ENCODE measurements at regions not wholly inside any gene's neighbourhood (a gene's known extent, or its start where the extent isn't known, plus 50 kb on each side); places are given as distances from the start of the nearest gene placed in this dataset.
"Not testable (repeated sequence)": the region's sequence is repeated elsewhere in the genome, so short reads cannot be mapped to it uniquely, and the experiment has no call there.

GRCh38 chr7:26987338-26987737, 108.5 kb downstream of the HOXA1 start:
- CTCF ChIA-PET: no interaction called here
- POLR2A ChIA-PET: no interaction called here
- no peak for TF ChIP-seq CTCF (IDR thresholded peaks at IDR 0.05; ENCODE audit: control extremely low read depth, extremely low read depth, low read depth, missing control alignments)
- no peak for DNase-seq (ENCODE audit: extremely low spot score)

GRCh38 chr7:26978146-26978545, 113.8 kb upstream of the SKAP2 start:
- no peak for DNase-seq (ENCODE audit: extremely low spot score)
- CTCF ChIA-PET: interaction anchor here (1.1 to 1.8 kb wide), 2 partner anchors 11 to 15 kb away, joined by 4 to 5 read pairs; no protein-coding TSS in a partner anchor
- POLR2A ChIA-PET: no interaction called here
- no peak for TF ChIP-seq CTCF (IDR thresholded peaks at IDR 0.05; ENCODE audit: control extremely low read depth, extremely low read depth, low read depth, missing control alignments)

GRCh38 chr7:26976840-26977239, 112.5 kb upstream of the SKAP2 start:
- ChIA-PET CTCF (interaction anchor here (0.8 to 1.8 kb wide), 2 partner anchors 12 to 14 kb away, joined by 3 to 5 read pairs; no protein-coding TSS in a partner anchor), POLR2A (no interaction called here)
- no peak for DNase-seq (ENCODE audit: extremely low spot score)
- TF ChIP-seq CTCF (IDR thresholded peaks at IDR 0.05; ENCODE audit: control extremely low read depth, extremely low read depth, low read depth, missing control alignments): no peak

GRCh38 chr7:26971924-26972323, 107.5 kb upstream of the SKAP2 start:
- POLR2A ChIA-PET; CTCF ChIA-PET; DNase-seq (ENCODE audit: extremely low spot score): not testable (repeated sequence)

GRCh38 chr7:26965724-26966123, 101.3 kb upstream of the SKAP2 start:
- ChIA-PET CTCF (interaction anchor here (1.0 kb wide), 1 partner anchor 10 kb away, joined by 3 read pairs; no protein-coding TSS in a partner anchor), POLR2A (no interaction called here)
- TF ChIP-seq CTCF (IDR thresholded peaks at IDR 0.05; ENCODE audit: control extremely low read depth, extremely low read depth, low read depth, missing control alignments): no peak
- no peak for DNase-seq (ENCODE audit: extremely low spot score)

- DNase-seq (ENCODE audit: extremely low spot score): no peak
- CTCF ChIA-PET: no interaction called here
- POLR2A ChIA-PET: no interaction called here
- no peak for TF ChIP-seq CTCF (IDR thresholded peaks at IDR 0.05; ENCODE audit: control extremely low read depth, extremely low read depth, low read depth, missing control alignments)
These were observed 99.9 kb upstream of the SKAP2 start for GRCh38 chr7:26964156-26964808.

- TF ChIP-seq CTCF (IDR thresholded peaks at IDR 0.05; ENCODE audit: control extremely low read depth, extremely low read depth, low read depth, missing control alignments): no peak
- POLR2A ChIA-PET: no interaction called here
- no peak for DNase-seq (ENCODE audit: extremely low spot score)
- CTCF ChIA-PET: interaction anchor here (0.9 kb wide), 1 partner anchor 29 kb away, joined by 3 read pairs; no protein-coding TSS in a partner anchor
These were observed 94.9 kb upstream of the SKAP2 start for GRCh38 chr7:26959290-26959689.

Data from GM10248 (cell line).